Natural killer cell (primary cell): ENCODE measurements at regions not wholly inside any gene's neighbourhood (a gene's known extent, or its start where the extent isn't known, plus 50 kb on each side); places are given as distances from the start of the nearest gene placed in this dataset.

Experiments
- ATAC-seq, 3 donors: fragments of 150-1000 bp in 2 of 3; fragments of 200-7000 bp in 1 of 3; cut with Tn5 transposase; 1 replicate in 1 of 3; 2 replicates in 2 of 3; pipeline ENCODE4 v1.10.0; 2021; ENCODE audit warnings: mild to moderate bottlenecking in 2 of 3, moderate library complexity in 2 of 3
- DNase-seq, 2 donors: peaks; one replicate each; pipeline versions ENCODE4 v3.0.0 to v3.0.0-alpha.2; 2013 to 2021; ENCODE audit warnings: mixed read lengths in 1 of 2
- H3K27ac ChIP-seq: one replicate; pipeline ENCODE4 v1.5.1; 2013; ENCODE audit warnings: mild to moderate bottlenecking, low read length
- H3K27me3 ChIP-seq: one replicate; pipeline ENCODE4 v1.6.1; 2013; ENCODE audit warnings: low read length; ENCODE audit not compliant: control insufficient read depth, insufficient read depth
- H3K36me3 ChIP-seq: one replicate; pipeline ENCODE4 v1.6.1; 2013; ENCODE audit warnings: low read length; ENCODE audit not compliant: control insufficient read depth, insufficient read depth
- H3K4me1 ChIP-seq: one replicate; pipeline ENCODE4 v1.6.1; 2013; ENCODE audit warnings: low read length; ENCODE audit not compliant: control insufficient read depth, insufficient read depth
- H3K4me3 ChIP-seq: one replicate; pipeline ENCODE4 v1.5.1; 2013; ENCODE audit warnings: low read length
- H3K9me3 ChIP-seq: one replicate; pipeline ENCODE4 v1.6.1; 2013; ENCODE audit warnings: low read length; ENCODE audit not compliant: control insufficient read depth, insufficient read depth
- H3K27ac Mint-ChIP-seq, 2 donors: one replicate each; pipeline ENCODE4 v1.8.0; 2022; ENCODE audit warnings: mild to moderate bottlenecking in 2 of 2, mixed read lengths in 2 of 2, moderate library complexity in 1 of 2
- H3K27me3 Mint-ChIP-seq, 2 donors: one replicate each; pipeline ENCODE4 v1.8.0; 2022; ENCODE audit warnings: low read depth in 2 of 2, mixed read lengths in 2 of 2
- H3K36me3 Mint-ChIP-seq: one replicate; pipeline ENCODE4 v1.8.0; 2022; ENCODE audit warnings: mixed read lengths
- H3K4me1 Mint-ChIP-seq, 2 donors: one replicate each; pipeline ENCODE4 v1.8.0; 2022; ENCODE audit warnings: mixed read lengths in 2 of 2
- H3K4me3 Mint-ChIP-seq: one replicate; pipeline ENCODE4 v1.8.0; 2022; ENCODE audit warnings: mild to moderate bottlenecking, moderate library complexity, mixed read lengths
- H3K9me3 Mint-ChIP-seq, 2 donors: one replicate each; pipeline ENCODE4 v1.8.0; 2022; ENCODE audit warnings: mixed read lengths in 2 of 2
- CTCF ChIP-seq: fragments of 200-600 bp; IDR thresholded peaks from one replicate; pipeline ENCODE4 v1.8.0; 2022; ENCODE audit warnings: antibody characterized with exemption
- WGBS: methylation state at CpG from one replicate; pipeline ENCODE4 v1.1.7; 2013; ENCODE audit warnings: missing lambda C conversion rate; ENCODE audit not compliant: insufficient coverage; 5-methylcytosine and 5-hydroxymethylcytosine counted together
- intact Hi-C: fragments of 100-400 bp; cut with micrococcal nuclease; formaldehyde crosslinking; loops from one replicate; pipeline ENCODE4 v1.14.2; 2022

GRCh38 chr2:7325186-7325585 is 408.0 kb downstream of the RNF144A start:
- intact Hi-C loops = no loop called here
- no peak overlapping the region for H3K27ac ChIP-seq
- Mint-ChIP-seq H3K27ac (no peak overlapping the region), H3K9me3 (no peaks in the 10 kb centered on the region), H3K4me1 (peaks cover 0 to 6% of the 10 kb centered on the region in 2 donors), H3K27me3 (peaks cover 12 to 51% of the 10 kb centered on the region in 2 donors), H3K36me3 (no peaks in the 10 kb centered on the region), H3K4me3 (no peak overlapping the region)
- TF ChIP-seq CTCF = no peak
- no peaks in the 10 kb centered on the region for H3K4me1 ChIP-seq
- H3K9me3 ChIP-seq = no peaks in the 10 kb centered on the region
- WGBS = 89% methylated on average over 4 of the region's 4 CpGs
- ATAC-seq (no peak), DNase-seq (no peak)
- H3K27me3 ChIP-seq = peaks cover 3% of the 10 kb centered on the region
- no peak overlapping the region for H3K4me3 ChIP-seq
- H3K36me3 ChIP-seq = no peaks in the 10 kb centered on the region

GRCh38 chr2:7329465-7329864 is 412.3 kb downstream of the RNF144A start:
- no peaks in the 10 kb centered on the region for H3K36me3 ChIP-seq
- Mint-ChIP-seq H3K4me1 (peaks cover 0 to 6% of the 10 kb centered on the region in 2 donors), H3K4me3 (no peak overlapping the region), H3K9me3 (no peaks in the 10 kb centered on the region), H3K27ac (no peak overlapping the region), H3K27me3 (peaks cover 4 to 29% of the 10 kb centered on the region in 2 donors), H3K36me3 (no peaks in the 10 kb centered on the region)
- DNase-seq (no peak), ATAC-seq (no peak)
- no peak for TF ChIP-seq CTCF
- no peaks in the 10 kb centered on the region for H3K27me3 ChIP-seq
- H3K9me3 ChIP-seq = no peaks in the 10 kb centered on the region
- no peak overlapping the region for H3K4me3 ChIP-seq
- H3K27ac ChIP-seq = no peak overlapping the region
- H3K4me1 ChIP-seq = no peaks in the 10 kb centered on the region
- intact Hi-C loops = no loop called here
- 100% methylated on average over 1 of the region's 1 CpG for WGBS

- intact Hi-C loops = no loop called here
- Histone ChIP-seq H3K27me3 (no peaks in the 10 kb centered on the region), H3K36me3 (no peaks in the 10 kb centered on the region), H3K9me3 (no peaks in the 10 kb centered on the region), H3K4me3 (no peak overlapping the region), H3K4me1 (no peaks in the 10 kb centered on the region), H3K27ac (no peak overlapping the region)
- no peak overlapping the region for H3K4me3 Mint-ChIP-seq
- ATAC-seq (no peak), DNase-seq (no peak)
- no peaks in the 10 kb centered on the region for H3K9me3 Mint-ChIP-seq
- H3K36me3 Mint-ChIP-seq = no peaks in the 10 kb centered on the region
- no peak for TF ChIP-seq CTCF
- no peak overlapping the region for H3K27ac Mint-ChIP-seq
- peaks cover 15 to 23% of the 10 kb centered on the region in 2 donors for H3K27me3 Mint-ChIP-seq
- peaks cover 0 to 6% of the 10 kb centered on the region in 2 donors for H3K4me1 Mint-ChIP-seq
- 10% methylated on average over 2 of the region's 2 CpGs for WGBS
Measured at GRCh38 chr2:7333189-7333765, 416.1 kb downstream of the RNF144A start.

- intact Hi-C loops = no loop called here
- Histone ChIP-seq H3K27me3 (no peaks in the 10 kb centered on the region), H3K4me3 (no peak overlapping the region), H3K4me1 (no peaks in the 10 kb centered on the region), H3K27ac (no peak overlapping the region), H3K36me3 (no peaks in the 10 kb centered on the region), H3K9me3 (no peaks in the 10 kb centered on the region)
- H3K27ac Mint-ChIP-seq = no peak overlapping the region
- no peak for ATAC-seq
- WGBS = 70% methylated on average over 3 of the region's 5 CpGs
- no peak overlapping the region for H3K4me3 Mint-ChIP-seq
- no peaks in the 10 kb centered on the region for H3K9me3 Mint-ChIP-seq
- H3K36me3 Mint-ChIP-seq = no peaks in the 10 kb centered on the region
- H3K27me3 Mint-ChIP-seq = peaks cover 12 to 23% of the 10 kb centered on the region in 2 donors
- no peaks in the 10 kb centered on the region for H3K4me1 Mint-ChIP-seq
- no peak for DNase-seq
- TF ChIP-seq CTCF = no peak
Measured at GRCh38 chr2:7333960-7334493, 416.8 kb downstream of the RNF144A start.
